NCI-H2196 treated with DMSO at 0.1 percent for 48 hours (cell line): ENCODE measurements at regions not wholly inside any gene's neighbourhood (a gene's known extent, or its start where the extent isn't known, plus 50 kb on each side); places are given as distances from the start of the nearest gene placed in this dataset.
"Not testable (repeated sequence)": the region's sequence is repeated elsewhere in the genome, so short reads cannot be mapped to it uniquely, and the experiment has no call there.

Experiments used
- DNase-seq: peaks from one replicate; lab custom pipeline; 2025; ENCODE audit not compliant: unreplicated experiment; lab: John Stamatoyannopoulos, UW

- DNase-seq: not testable (repeated sequence)
Measured at GRCh38 chr13:81226830-81227229, 885.9 kb upstream of the SPRY2 start.

- no peak for DNase-seq
Measured at GRCh38 chr13:81224209-81224833, 883.4 kb upstream of the SPRY2 start.

GRCh38 chr13:81223778-81224177 is 882.9 kb upstream of the SPRY2 start:
- no peak for DNase-seq

- DNase-seq: no peak
Measured at GRCh38 chr13:81211713-81212112, 870.8 kb upstream of the SPRY2 start.

- DNase-seq: no peak
Measured at GRCh38 chr13:81207636-81208035, 866.7 kb upstream of the SPRY2 start.

- DNase-seq: no peak
Measured at GRCh38 chr13:81207231-81207630, 866.3 kb upstream of the SPRY2 start.

GRCh38 chr13:81203783-81204182 is 862.9 kb upstream of the SPRY2 start:
- DNase-seq: no peak

GRCh38 chr13:81199956-81200355 is 859.0 kb upstream of the SPRY2 start:
- DNase-seq: no peak

- no peak for DNase-seq
Measured at GRCh38 chr13:81197966-81198365, 857.0 kb upstream of the SPRY2 start.

- DNase-seq: no peak
Measured at GRCh38 chr13:81197483-81197882, 856.6 kb upstream of the SPRY2 start.

GRCh38 chr13:81194362-81194761 is 853.4 kb upstream of the SPRY2 start:
- DNase-seq: no peak

- DNase-seq: no peak
Measured at GRCh38 chr13:81184556-81185265, 843.8 kb upstream of the SPRY2 start.

GRCh38 chr13:81172603-81173002 is 831.7 kb upstream of the SPRY2 start:
- DNase-seq: no peak

- no peak for DNase-seq
Measured at GRCh38 chr13:81171065-81171647, 830.2 kb upstream of the SPRY2 start.

GRCh38 chr13:81163823-81164222 is 822.9 kb upstream of the SPRY2 start:
- DNase-seq: not testable (repeated sequence)

- DNase-seq: no peak
Measured at GRCh38 chr13:81153478-81153877, 812.6 kb upstream of the SPRY2 start.

GRCh38 chr13:81148822-81149221 is 807.9 kb upstream of the SPRY2 start:
- DNase-seq: no peak

GRCh38 chr13:81146576-81146975 is 805.6 kb upstream of the SPRY2 start:
- not testable (repeated sequence) for DNase-seq

- DNase-seq: no peak
Measured at GRCh38 chr13:81142306-81142999, 801.5 kb upstream of the SPRY2 start.

- no peak for DNase-seq
Measured at GRCh38 chr13:81140675-81141074, 799.7 kb upstream of the SPRY2 start.

- DNase-seq: no peak
Measured at GRCh38 chr13:81139987-81140386, 799.1 kb upstream of the SPRY2 start.
